HG03159 (cell line): ENCODE measurements at regions not wholly inside any gene's neighbourhood (a gene's known extent, or its start where the extent isn't known, plus 50 kb on each side); places are given as distances from the start of the nearest gene placed in this dataset.

ENCODE experiments used
- ATAC-seq: cut with Tn5 transposase; IDR thresholded peaks from one replicate; pipeline ENCODE4 v1.9.1; 2021; ENCODE audit warnings: mild to moderate bottlenecking, moderate library complexity; ENCODE audit not compliant: unreplicated experiment

DNA sequence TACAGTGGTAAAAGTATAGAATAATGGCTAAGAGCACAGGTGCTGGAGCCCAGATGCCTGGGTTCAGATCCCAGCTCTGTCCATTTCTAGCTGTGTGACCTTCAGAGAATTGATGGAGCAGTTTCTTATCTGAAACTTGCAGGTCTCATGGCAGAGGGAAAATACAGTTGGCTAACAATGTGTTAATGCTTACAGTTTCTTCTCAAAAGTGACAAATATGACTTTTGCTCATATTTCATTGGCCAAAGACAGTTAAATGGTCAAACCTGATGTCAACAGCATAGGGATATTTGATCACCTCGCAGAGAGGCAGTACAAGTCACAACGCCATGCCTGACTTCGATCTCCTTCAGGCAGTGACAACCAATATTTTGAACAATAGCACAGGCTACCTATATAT, 60.2 kb upstream of the LCORL start:
- no peak for ATAC-seq

DNA sequence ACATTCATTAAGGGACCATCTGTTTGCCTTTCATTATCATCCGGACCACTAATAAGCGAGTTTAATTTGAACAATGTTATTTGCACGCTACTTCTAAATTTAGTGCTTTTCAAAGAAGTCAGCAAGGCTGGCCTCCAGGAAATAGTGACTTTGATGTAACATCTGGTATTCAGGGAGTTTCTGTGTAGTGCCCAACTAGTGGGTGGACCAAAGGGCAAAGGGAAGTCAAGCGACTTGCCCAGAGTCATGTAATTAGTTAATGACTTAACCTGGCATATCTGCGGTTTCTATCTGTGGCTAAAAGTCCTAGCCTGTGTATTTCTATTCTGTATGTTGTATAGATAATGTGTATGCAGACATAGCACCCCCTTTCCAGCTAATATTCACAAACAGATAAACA, 56.3 kb upstream of the LCORL start:
- ATAC-seq = no peak

DNA sequence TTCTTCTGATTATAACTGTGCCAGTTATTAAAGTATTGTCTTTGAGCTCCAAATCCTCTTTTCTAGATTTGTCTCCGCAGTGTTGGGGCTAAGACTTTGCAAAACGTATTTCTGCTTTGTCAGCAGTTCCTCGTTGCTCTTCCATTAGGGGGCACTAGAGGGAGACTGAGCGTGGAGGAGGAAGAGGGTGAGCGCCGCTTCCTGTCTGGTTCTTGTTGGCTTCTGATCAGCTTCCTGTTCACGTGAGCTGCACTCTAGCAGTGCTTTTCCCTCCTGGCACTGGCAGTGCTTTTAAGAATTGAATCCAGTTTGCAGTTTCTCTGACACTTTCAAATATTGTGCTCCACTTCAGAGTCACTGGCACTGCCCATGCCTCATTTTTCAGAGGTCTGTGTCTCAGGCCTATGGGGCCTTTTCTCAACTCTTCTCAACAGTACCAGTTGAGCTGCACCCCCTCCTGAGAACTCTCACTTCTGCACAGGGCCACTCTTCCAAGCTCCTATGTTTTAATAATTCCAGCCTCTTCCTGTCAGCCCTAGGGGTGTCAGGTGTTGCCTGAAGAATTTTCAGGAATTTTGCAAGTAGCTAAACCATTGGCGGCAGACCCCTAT, 54.4 kb upstream of the LCORL start:
- peak; percentile 58 for ATAC-seq

DNA sequence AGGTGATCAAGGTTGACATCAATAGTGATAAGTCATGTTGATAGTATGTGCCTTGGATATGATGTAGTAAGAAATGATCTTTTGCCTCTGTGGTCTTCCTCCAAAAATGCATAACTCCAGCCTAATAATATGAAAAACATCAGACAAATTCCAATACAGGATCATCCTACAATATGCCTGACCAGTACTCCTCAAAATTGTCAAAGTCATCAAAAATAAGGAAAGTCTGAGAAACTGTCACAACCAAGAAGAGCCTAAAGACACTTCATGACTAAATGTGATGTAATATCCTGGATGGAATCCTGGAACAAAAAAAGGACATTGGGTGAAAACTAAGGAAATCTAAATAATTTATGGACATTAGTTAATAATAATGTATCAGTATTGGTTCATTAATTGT, 50.3 kb upstream of the LCORL start:
- ATAC-seq = no peak
